AG04450 (cell line): ENCODE measurements at regions not wholly inside any gene's neighbourhood (a gene's known extent, or its start where the extent isn't known, plus 50 kb on each side); places are given as distances from the start of the nearest gene placed in this dataset.

Experiments used
- CTCF ChIA-PET: fragments of 300-600, 350-600 bp; formaldehyde crosslinking; extraction: SDS; loops from one replicate; lab custom pipeline; 2022; ENCODE audit warnings: antibody characterized with exemption, inconsistent platforms; lab: Charles Lee
- POLR2A ChIA-PET: fragments of 350-600 bp; formaldehyde crosslinking; extraction: SDS; loops from one replicate; lab custom pipeline; 2021; ENCODE audit warnings: antibody characterized with exemption, inconsistent platforms; lab: Yijun Ruan, JAX
- DNase-seq: peaks from one replicate; pipeline ENCODE4 v3.0.0-alpha.2; 2011; ENCODE audit warnings: low read depth, low spot score
- H3K27ac ChIP-seq: one replicate; pipeline ENCODE4 v1.5.1; 2012; ENCODE audit warnings: low read depth, low read length, control low read depth
- H3K27me3 ChIP-seq: one replicate; pipeline ENCODE4 v1.6.0; 2012; ENCODE audit warnings: low read length; ENCODE audit not compliant: control insufficient read depth, insufficient read depth
- H3K4me3 ChIP-seq: 2 replicates; pipeline ENCODE4 v1.5.1; 2011; ENCODE audit warnings: mild to moderate bottlenecking, low read depth, low read length, control low read depth
- H3K9me3 ChIP-seq: 2 replicates; pipeline ENCODE4 v1.5.1; 2012; ENCODE audit warnings: low read length; ENCODE audit not compliant: control insufficient read depth, insufficient read depth
- CTCF ChIP-seq: IDR thresholded peaks from 2 replicates; pipeline ENCODE4 v1.5.1; 2011; ENCODE audit warnings: low read depth, low read length, control low read depth, inconsistent platforms

- ChIA-PET POLR2A (no interaction called here), CTCF (no interaction called here)
- DNase-seq, result no peak
- Histone ChIP-seq H3K27me3 (no peaks in the 10 kb centered on the region), H3K4me3 (no peak overlapping the region), H3K27ac (no peak overlapping the region), H3K9me3 (no peaks in the 10 kb centered on the region)
- no peak for TF ChIP-seq CTCF
Measured at GRCh38 chr3:5401002-5401401, 213.5 kb downstream of the EDEM1 start.

GRCh38 chr3:5404718-5405117, 217.2 kb downstream of the EDEM1 start:
- POLR2A ChIA-PET, result no interaction called here
- no peak overlapping the region for H3K27ac ChIP-seq
- no peaks in the 10 kb centered on the region for H3K27me3 ChIP-seq
- DNase-seq, result no peak
- CTCF ChIA-PET, result no interaction called here
- no peak overlapping the region for H3K4me3 ChIP-seq
- no peak for TF ChIP-seq CTCF
- H3K9me3 ChIP-seq, result no peaks in the 10 kb centered on the region

GRCh38 chr3:5411786-5412185, 224.3 kb downstream of the EDEM1 start:
- no peak for TF ChIP-seq CTCF
- no peak for DNase-seq
- Histone ChIP-seq H3K4me3 (no peak overlapping the region), H3K27ac (no peak overlapping the region), H3K9me3 (no peaks in the 10 kb centered on the region), H3K27me3 (no peaks in the 10 kb centered on the region)
- POLR2A ChIA-PET, result no interaction called here
- CTCF ChIA-PET, result no interaction called here

GRCh38 chr3:5423076-5423475, 235.6 kb downstream of the EDEM1 start:
- no peak for TF ChIP-seq CTCF
- ChIA-PET POLR2A (no interaction called here), CTCF (no interaction called here)
- DNase-seq, result no peak
- Histone ChIP-seq H3K27me3 (no peaks in the 10 kb centered on the region), H3K27ac (no peak overlapping the region), H3K9me3 (no peaks in the 10 kb centered on the region), H3K4me3 (no peak overlapping the region)

GRCh38 chr3:5423523-5423922, 236.0 kb downstream of the EDEM1 start:
- H3K27ac ChIP-seq, result no peak overlapping the region
- no peak for DNase-seq
- H3K9me3 ChIP-seq, result no peaks in the 10 kb centered on the region
- no peak for TF ChIP-seq CTCF
- ChIA-PET CTCF (no interaction called here), POLR2A (no interaction called here)
- H3K4me3 ChIP-seq, result no peak overlapping the region
- no peaks in the 10 kb centered on the region for H3K27me3 ChIP-seq
